K562 (cell line): ENCODE measurements at regions not wholly inside any gene's neighbourhood (a gene's known extent, or its start where the extent isn't known, plus 50 kb on each side); places are given as distances from the start of the nearest gene placed in this dataset.
"Not testable (repeated sequence)": the region's sequence is repeated elsewhere in the genome, so short reads cannot be mapped to it uniquely, and the experiment has no call there.

Source experiments
- ATAC-seq: fragments of 200-7000 bp; cut with Tn5 transposase; 3 replicates; pipeline ENCODE4 v1.9.1; 2020; ENCODE audit warnings: moderate library complexity
- BruUV-seq: library from RNA; stranded (reverse); fragments of 400-500 nt; replicated peaks from 2 replicates; lab custom pipeline; 2021; lab: Mats Ljungman, UMichigan
- CTCF ChIA-PET: fragments of 300-600 bp; formaldehyde crosslinking; extraction: SDS; loops from one replicate; lab custom pipeline; 2021; ENCODE audit warnings: low intra/inter-chr PET ratio; lab: Yijun Ruan, JAX
- POLR2A ChIA-PET: fragments of 300-600, 350-650 bp; sonication (Branson Sonifier 250); formaldehyde crosslinking; extraction: SDS; loops from one replicate; lab custom pipeline; 2021; ENCODE audit warnings: antibody characterized with exemption, inconsistent platforms; lab: Yijun Ruan, JAX
- DNase-seq, 4 experiments: peaks; one replicate each; pipeline versions ENCODE4 v3.0.0 to v3.0.0-alpha.2; 2011 to 2018; ENCODE audit warnings: low spot score in 3 of 4, mixed read lengths in 3 of 4; ENCODE audit errors: extremely low read depth in 1 of 4
- FAIRE-seq: peaks from 2 replicates; lab custom pipeline; 2011; peaks lifted over from hg19 to GRCh38; lab: Jason Lieb, UNC
- H2AFZ ChIP-seq: 2 replicates; pipeline ENCODE4 v1.6.0; 2011; ENCODE audit warnings: low read depth, low read length, control low read depth, inconsistent platforms
- H3K27ac ChIP-seq: fragments of 200-600 bp; 3 replicates; pipeline ENCODE4 v1.8.0; 2011; ENCODE audit warnings: low read depth, mild to moderate bottlenecking, control low read depth, inconsistent platforms, low read length, moderate library complexity, mixed read lengths; ENCODE audit errors: extremely low read depth
- H3K27me3 ChIP-seq, 2 experiments: fragments of 300-600 bp in 1 of 2; 2 replicates in 1 of 2; 3 replicates in 1 of 2; pipeline versions ENCODE4 v1.6.0 to v1.8.0; 2011; ENCODE audit warnings: inconsistent platforms in 2 of 2, low read length in 2 of 2, mild to moderate bottlenecking in 1 of 2, mixed read lengths in 1 of 2, moderate library complexity in 1 of 2; ENCODE audit not compliant: control insufficient read depth in 2 of 2, insufficient read depth in 2 of 2
- H3K36me3 ChIP-seq: fragments of 300-600 bp; 3 replicates; pipeline ENCODE4 v1.8.0; 2011; ENCODE audit warnings: mild to moderate bottlenecking, low read length, inconsistent platforms; ENCODE audit not compliant: control insufficient read depth, insufficient read depth
- H3K4me1 ChIP-seq, 2 experiments: fragments of 200-600 bp in 1 of 2; replicated peaks in 1 of 2; 2 replicates in 1 of 2; 3 replicates in 1 of 2; pipeline versions ENCODE4 v1.5.1 to v1.8.0; 2011; ENCODE audit warnings: inconsistent platforms in 2 of 2, low read length in 2 of 2, mild to moderate bottlenecking in 1 of 2, mixed read lengths in 1 of 2, moderate library complexity in 1 of 2; ENCODE audit not compliant: control insufficient read depth in 2 of 2, insufficient read depth in 2 of 2
- H3K4me2 ChIP-seq: 2 replicates; pipeline ENCODE4 v1.6.1; 2011; ENCODE audit warnings: low read length, control low read depth, inconsistent platforms, mixed read lengths; ENCODE audit not compliant: insufficient read depth
- H3K4me3 ChIP-seq: fragments of 200-600 bp; sonication (generic), shearing (Covaris generic); 2 replicates; pipeline ENCODE4 v1.5.1; 2016; ENCODE audit warnings: control low read depth, inconsistent platforms
- H3K79me2 ChIP-seq: fragments of 200-600 bp; 3 replicates; pipeline ENCODE4 v1.8.0; 2011; ENCODE audit warnings: low read length, inconsistent platforms; ENCODE audit not compliant: control insufficient read depth, insufficient read depth
- H3K9ac ChIP-seq, 2 experiments: 2 replicates each; pipeline versions ENCODE4 v1.6.0 to v1.6.1; 2011; ENCODE audit warnings: low read depth in 2 of 2, low read length in 2 of 2, control low read depth in 1 of 2, inconsistent platforms in 1 of 2, mild to moderate bottlenecking in 1 of 2, mixed read lengths in 1 of 2; ENCODE audit not compliant: insufficient read depth in 1 of 2
- H3K9me1 ChIP-seq: one replicate; pipeline ENCODE4 v1.6.0; 2011; ENCODE audit warnings: inconsistent platforms, mild to moderate bottlenecking, low read length, moderate library complexity; ENCODE audit not compliant: control insufficient read depth, insufficient read depth
- H3K9me3 ChIP-seq: replicated peaks from 2 replicates; pipeline ENCODE4 v1.5.1; 2011; ENCODE audit warnings: low read depth, low read length, inconsistent platforms; ENCODE audit not compliant: control insufficient read depth, insufficient read depth
- H4K20me1 ChIP-seq: replicated peaks from 2 replicates; pipeline ENCODE4 v1.6.1; 2011; ENCODE audit warnings: low read length, inconsistent platforms, mixed read lengths; ENCODE audit not compliant: control insufficient read depth, insufficient read depth
- ZKSCAN8 ChIP-seq: fragments of 200-800 bp; sonication (Bioruptor generic); IDR thresholded peaks from 2 replicates; pipeline ENCODE4 v1.6.1; 2016; ENCODE audit warnings: missing genetic modification characterization, missing compliant biosample characterization
- whole genome bisulfite sequencing: fragments of 100-300 bp; shearing (Covaris generic); methylation state at CpG from one replicate; pipeline ENCODE4 v1.1.6; 2016; ENCODE audit warnings: low coverage, mixed read lengths; ENCODE audit not compliant: insufficient coverage; ENCODE audit errors: missing lambda C conversion rate; 5-methylcytosine and 5-hydroxymethylcytosine counted together
- in situ Hi-C: fragments of 300-500 bp; cut with MboI; formaldehyde crosslinking; loops from 4 replicates; pipeline ENCODE4 v1.15.0; 2018; ENCODE audit warnings: inconsistent platforms, mixed read lengths
- intact Hi-C: fragments of 100-400 bp; cut with micrococcal nuclease; formaldehyde crosslinking; loops from 2 replicates; pipeline ENCODE4 v1.14.2; 2022
- TF ChIP-seq, protein P1 (sequence below): fragments of 450-650 bp; IDR thresholded peaks from 2 replicates; pipeline ENCODE4 v1.6.1; 2016; ENCODE audit warnings: low read depth
- TF ChIP-seq, protein P2 (sequence below): fragments of 450-650 bp; IDR thresholded peaks from 2 replicates; pipeline ENCODE4 v1.6.1; 2017; ENCODE audit warnings: antibody characterized with exemption, mild to moderate bottlenecking

DNA sequence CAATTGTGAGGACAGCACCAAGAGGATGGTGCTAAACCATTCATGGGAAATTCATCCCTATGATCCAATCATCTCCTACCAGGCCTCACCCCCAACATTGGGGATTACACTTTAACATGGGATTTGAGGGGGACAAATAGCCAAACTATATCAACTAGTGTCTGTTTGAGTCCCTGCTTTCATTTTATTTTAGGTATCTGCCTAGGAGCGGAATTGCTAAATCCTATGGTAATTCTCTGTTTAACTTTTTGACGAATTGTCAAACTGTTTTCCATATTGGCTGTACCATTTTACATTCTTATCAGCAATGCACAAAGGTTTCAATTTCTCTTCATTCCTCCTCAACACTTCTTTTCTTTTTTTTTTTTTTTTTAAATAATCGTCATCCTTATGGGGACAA lies 318.4 kb upstream of the NRP1 start (continued):
- TF ChIP-seq, protein P1, sequence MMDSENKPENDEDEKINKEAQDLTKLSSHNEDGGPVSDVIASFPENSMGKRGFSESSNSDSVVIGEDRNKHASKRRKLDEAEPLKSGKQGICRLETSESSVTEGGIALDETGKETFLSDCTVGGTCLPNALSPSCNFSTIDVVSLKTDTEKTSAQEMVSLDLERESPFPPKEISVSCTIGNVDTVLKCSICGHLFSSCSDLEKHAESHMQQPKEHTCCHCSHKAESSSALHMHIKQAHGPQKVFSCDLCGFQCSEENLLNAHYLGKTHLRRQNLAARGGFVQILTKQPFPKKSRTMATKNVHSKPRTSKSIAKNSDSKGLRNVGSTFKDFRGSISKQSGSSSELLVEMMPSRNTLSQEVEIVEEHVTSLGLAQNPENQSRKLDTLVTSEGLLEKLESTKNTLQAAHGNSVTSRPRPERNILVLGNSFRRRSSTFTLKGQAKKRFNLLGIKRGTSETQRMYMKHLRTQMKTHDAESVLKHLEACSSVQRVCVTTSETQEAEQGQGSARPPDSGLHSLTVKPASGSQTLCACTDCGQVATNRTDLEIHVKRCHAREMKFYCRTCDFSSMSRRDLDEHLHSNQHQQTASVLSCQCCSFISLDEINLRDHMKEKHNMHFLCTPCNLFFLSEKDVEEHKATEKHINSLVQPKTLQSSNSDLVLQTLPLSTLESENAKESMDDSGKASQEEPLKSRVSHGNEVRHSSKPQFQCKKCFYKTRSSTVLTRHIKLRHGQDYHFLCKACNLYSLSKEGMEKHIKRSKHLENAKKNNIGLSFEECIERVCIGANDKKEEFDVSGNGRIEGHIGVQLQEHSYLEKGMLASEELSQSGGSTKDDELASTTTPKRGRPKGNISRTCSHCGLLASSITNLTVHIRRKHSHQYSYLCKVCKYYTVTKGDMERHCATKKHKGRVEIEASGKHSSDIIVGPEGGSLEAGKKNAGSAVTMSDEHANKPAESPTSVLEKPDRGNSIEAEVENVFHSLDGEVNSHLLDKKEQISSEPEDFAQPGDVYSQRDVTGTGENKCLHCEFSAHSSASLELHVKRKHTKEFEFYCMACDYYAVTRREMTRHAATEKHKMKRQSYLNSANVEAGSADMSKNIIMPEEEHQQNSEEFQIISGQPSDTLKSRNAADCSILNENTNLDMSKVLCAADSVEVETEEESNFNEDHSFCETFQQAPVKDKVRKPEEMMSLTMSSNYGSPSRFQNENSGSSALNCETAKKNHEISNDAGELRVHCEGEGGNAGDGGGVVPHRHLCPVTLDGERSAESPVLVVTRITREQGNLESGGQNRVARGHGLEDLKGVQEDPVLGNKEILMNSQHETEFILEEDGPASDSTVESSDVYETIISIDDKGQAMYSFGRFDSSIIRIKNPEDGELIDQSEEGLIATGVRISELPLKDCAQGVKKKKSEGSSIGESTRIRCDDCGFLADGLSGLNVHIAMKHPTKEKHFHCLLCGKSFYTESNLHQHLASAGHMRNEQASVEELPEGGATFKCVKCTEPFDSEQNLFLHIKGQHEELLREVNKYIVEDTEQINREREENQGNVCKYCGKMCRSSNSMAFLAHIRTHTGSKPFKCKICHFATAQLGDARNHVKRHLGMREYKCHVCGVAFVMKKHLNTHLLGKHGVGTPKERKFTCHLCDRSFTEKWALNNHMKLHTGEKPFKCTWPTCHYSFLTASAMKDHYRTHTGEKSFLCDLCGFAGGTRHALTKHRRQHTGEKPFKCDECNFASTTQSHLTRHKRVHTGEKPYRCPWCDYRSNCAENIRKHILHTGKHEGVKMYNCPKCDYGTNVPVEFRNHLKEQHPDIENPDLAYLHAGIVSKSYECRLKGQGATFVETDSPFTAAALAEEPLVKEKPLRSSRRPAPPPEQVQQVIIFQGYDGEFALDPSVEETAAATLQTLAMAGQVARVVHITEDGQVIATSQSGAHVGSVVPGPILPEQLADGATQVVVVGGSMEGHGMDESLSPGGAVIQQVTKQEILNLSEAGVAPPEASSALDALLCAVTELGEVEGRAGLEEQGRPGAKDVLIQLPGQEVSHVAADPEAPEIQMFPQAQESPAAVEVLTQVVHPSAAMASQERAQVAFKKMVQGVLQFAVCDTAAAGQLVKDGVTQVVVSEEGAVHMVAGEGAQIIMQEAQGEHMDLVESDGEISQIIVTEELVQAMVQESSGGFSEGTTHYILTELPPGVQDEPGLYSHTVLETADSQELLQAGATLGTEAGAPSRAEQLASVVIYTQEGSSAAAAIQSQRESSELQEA = no peak
- TF ChIP-seq, protein P2, sequence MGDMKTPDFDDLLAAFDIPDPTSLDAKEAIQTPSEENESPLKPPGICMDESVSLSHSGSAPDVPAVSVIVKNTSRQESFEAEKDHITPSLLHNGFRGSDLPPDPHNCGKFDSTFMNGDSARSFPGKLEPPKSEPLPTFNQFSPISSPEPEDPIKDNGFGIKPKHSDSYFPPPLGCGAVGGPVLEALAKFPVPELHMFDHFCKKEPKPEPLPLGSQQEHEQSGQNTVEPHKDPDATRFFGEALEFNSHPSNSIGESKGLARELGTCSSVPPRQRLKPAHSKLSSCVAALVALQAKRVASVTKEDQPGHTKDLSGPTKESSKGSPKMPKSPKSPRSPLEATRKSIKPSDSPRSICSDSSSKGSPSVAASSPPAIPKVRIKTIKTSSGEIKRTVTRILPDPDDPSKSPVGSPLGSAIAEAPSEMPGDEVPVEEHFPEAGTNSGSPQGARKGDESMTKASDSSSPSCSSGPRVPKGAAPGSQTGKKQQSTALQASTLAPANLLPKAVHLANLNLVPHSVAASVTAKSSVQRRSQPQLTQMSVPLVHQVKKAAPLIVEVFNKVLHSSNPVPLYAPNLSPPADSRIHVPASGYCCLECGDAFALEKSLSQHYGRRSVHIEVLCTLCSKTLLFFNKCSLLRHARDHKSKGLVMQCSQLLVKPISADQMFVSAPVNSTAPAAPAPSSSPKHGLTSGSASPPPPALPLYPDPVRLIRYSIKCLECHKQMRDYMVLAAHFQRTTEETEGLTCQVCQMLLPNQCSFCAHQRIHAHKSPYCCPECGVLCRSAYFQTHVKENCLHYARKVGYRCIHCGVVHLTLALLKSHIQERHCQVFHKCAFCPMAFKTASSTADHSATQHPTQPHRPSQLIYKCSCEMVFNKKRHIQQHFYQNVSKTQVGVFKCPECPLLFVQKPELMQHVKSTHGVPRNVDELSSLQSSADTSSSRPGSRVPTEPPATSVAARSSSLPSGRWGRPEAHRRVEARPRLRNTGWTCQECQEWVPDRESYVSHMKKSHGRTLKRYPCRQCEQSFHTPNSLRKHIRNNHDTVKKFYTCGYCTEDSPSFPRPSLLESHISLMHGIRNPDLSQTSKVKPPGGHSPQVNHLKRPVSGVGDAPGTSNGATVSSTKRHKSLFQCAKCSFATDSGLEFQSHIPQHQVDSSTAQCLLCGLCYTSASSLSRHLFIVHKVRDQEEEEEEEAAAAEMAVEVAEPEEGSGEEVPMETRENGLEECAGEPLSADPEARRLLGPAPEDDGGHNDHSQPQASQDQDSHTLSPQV = no peak
- TF ChIP-seq ZKSCAN8 (CRISPR knock-in tag) = no peak

DNA sequence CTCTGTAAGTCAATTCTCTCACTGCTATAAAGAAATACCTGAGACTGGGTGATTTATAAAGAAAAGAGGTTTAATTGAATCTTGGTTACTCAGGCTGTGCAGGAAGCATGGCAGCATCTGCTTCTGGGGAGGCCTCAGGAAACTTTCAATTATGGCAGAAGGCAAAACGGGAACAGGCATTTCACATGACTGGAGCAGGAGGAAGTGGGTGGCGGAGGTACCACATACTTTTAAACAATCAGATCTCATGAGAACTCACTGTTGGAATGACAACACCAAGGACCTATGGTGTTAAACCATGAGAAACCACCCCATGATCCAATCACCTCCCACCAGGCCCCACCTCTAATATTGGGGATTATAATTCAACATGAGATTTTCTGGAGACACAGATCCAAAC lies 315.7 kb upstream of the NRP1 start:
- H3K27ac ChIP-seq, H3K36me3 ChIP-seq, H3K4me1 ChIP-seq, H3K4me3 ChIP-seq, H3K27me3 ChIP-seq, H3K9me1 ChIP-seq, DNase-seq, POLR2A ChIA-PET, H4K20me1 ChIP-seq, H3K9ac ChIP-seq, H3K9me3 ChIP-seq, BruUV-seq, ATAC-seq, H3K4me2 ChIP-seq, H2AFZ ChIP-seq, H3K79me2 ChIP-seq, in situ Hi-C loops, CTCF ChIA-PET, intact Hi-C loops, FAIRE-seq: not testable (repeated sequence)
- WGBS = 0% methylated on average over 2 of the region's 2 CpGs
